Pulmonary artery endothelial cell (primary cell): ENCODE measurements at regions not wholly inside any gene's neighbourhood (a gene's known extent, or its start where the extent isn't known, plus 50 kb on each side); places are given as distances from the start of the nearest gene placed in this dataset.
"Not testable (repeated sequence)": the region's sequence is repeated elsewhere in the genome, so short reads cannot be mapped to it uniquely, and the experiment has no call there.

ENCODE experiments used
- DNase-seq: peaks from one replicate; pipeline ENCODE4 v3.0.0-alpha.2; 2011; ENCODE audit warnings: low read depth, low spot score

- no peak for DNase-seq
Observed at GRCh38 chr3:65303431-65303830, 615.6 kb upstream of the ADAMTS9 start.

GRCh38 chr3:65291448-65292125, 603.8 kb upstream of the ADAMTS9 start:
- DNase-seq = no peak

- DNase-seq = no peak
Observed at GRCh38 chr3:65288776-65289175, 601.0 kb upstream of the ADAMTS9 start.

- DNase-seq = no peak
Observed at GRCh38 chr3:65285956-65286355, 598.2 kb upstream of the ADAMTS9 start.

- no peak for DNase-seq
Observed at GRCh38 chr3:65284961-65285360, 597.2 kb upstream of the ADAMTS9 start.

- DNase-seq = no peak
Observed at GRCh38 chr3:65284546-65284945, 596.7 kb upstream of the ADAMTS9 start.

GRCh38 chr3:65279225-65279782, 591.5 kb upstream of the ADAMTS9 start:
- no peak for DNase-seq

- DNase-seq = no peak
Observed at GRCh38 chr3:65277798-65278197, 590.0 kb upstream of the ADAMTS9 start.

- no peak for DNase-seq
Observed at GRCh38 chr3:65276551-65276950, 588.8 kb upstream of the ADAMTS9 start.

- DNase-seq = no peak
Observed at GRCh38 chr3:65268426-65268825, 580.6 kb upstream of the ADAMTS9 start.

- DNase-seq = no peak
Observed at GRCh38 chr3:65265942-65266590, 578.3 kb upstream of the ADAMTS9 start.

- DNase-seq = no peak
Observed at GRCh38 chr3:65265511-65265910, 577.7 kb upstream of the ADAMTS9 start.

GRCh38 chr3:65262548-65262947, 574.7 kb upstream of the ADAMTS9 start:
- DNase-seq = no peak

- DNase-seq = no peak
Observed at GRCh38 chr3:65259946-65260345, 572.1 kb upstream of the ADAMTS9 start.

GRCh38 chr3:65252914-65253313, 565.1 kb upstream of the ADAMTS9 start:
- not testable (repeated sequence) for DNase-seq

GRCh38 chr3:65252266-65252665, 564.5 kb upstream of the ADAMTS9 start:
- DNase-seq = no peak

GRCh38 chr3:65251375-65251774, 563.6 kb upstream of the ADAMTS9 start:
- DNase-seq = no peak

- DNase-seq = no peak
Observed at GRCh38 chr3:65246561-65246960, 558.8 kb upstream of the ADAMTS9 start.

- no peak for DNase-seq
Observed at GRCh38 chr3:65245133-65246063, 557.6 kb upstream of the ADAMTS9 start.

- DNase-seq = no peak
Observed at GRCh38 chr3:65240366-65240765, 552.6 kb upstream of the ADAMTS9 start.

- DNase-seq = no peak
Observed at GRCh38 chr3:65238652-65239051, 550.9 kb upstream of the ADAMTS9 start.

- DNase-seq = no peak
Observed at GRCh38 chr3:65234499-65234898, 546.7 kb upstream of the ADAMTS9 start.
